GM19468 (cell line): ENCODE measurements at regions not wholly inside any gene's neighbourhood (a gene's known extent, or its start where the extent isn't known, plus 50 kb on each side); places are given as distances from the start of the nearest gene placed in this dataset.
"Not testable (repeated sequence)": the region's sequence is repeated elsewhere in the genome, so short reads cannot be mapped to it uniquely, and the experiment has no call there.

Experiments
- ATAC-seq: cut with Tn5 transposase; IDR thresholded peaks from one replicate; pipeline ENCODE4 v1.9.1; 2021; ENCODE audit warnings: mild to moderate bottlenecking, moderate library complexity, moderate number of reproducible peaks; ENCODE audit not compliant: unreplicated experiment; ENCODE audit errors: extremely low read depth

- no peak for ATAC-seq
Measured at GRCh38 chr10:109156396-109156795, 766.9 kb downstream of the XPNPEP1 start.

GRCh38 chr10:109149666-109150350, 773.5 kb downstream of the XPNPEP1 start:
- ATAC-seq: no peak

GRCh38 chr10:109127363-109127762, 795.9 kb downstream of the XPNPEP1 start:
- ATAC-seq: no peak

- no peak for ATAC-seq
Measured at GRCh38 chr10:109126541-109126940, 796.8 kb downstream of the XPNPEP1 start.

GRCh38 chr10:109126016-109126415, 797.3 kb downstream of the XPNPEP1 start:
- ATAC-seq: no peak

- no peak for ATAC-seq
Measured at GRCh38 chr10:109115179-109115578, 808.1 kb downstream of the XPNPEP1 start.

GRCh38 chr10:109114579-109114978, 808.7 kb downstream of the XPNPEP1 start:
- ATAC-seq: no peak

GRCh38 chr10:109106604-109107003, 816.7 kb downstream of the XPNPEP1 start:
- ATAC-seq: no peak

- ATAC-seq: no peak
Measured at GRCh38 chr10:109105725-109106124, 817.6 kb downstream of the XPNPEP1 start.

GRCh38 chr10:109104806-109105205, 818.5 kb downstream of the XPNPEP1 start:
- no peak for ATAC-seq

- no peak for ATAC-seq
Measured at GRCh38 chr10:109103278-109103677, 820.0 kb downstream of the XPNPEP1 start.

GRCh38 chr10:109089779-109090178, 833.5 kb downstream of the XPNPEP1 start:
- ATAC-seq: no peak

- ATAC-seq: no peak
Measured at GRCh38 chr10:109071539-109071938, 851.8 kb downstream of the XPNPEP1 start.

GRCh38 chr10:109070492-109070891, 852.8 kb downstream of the XPNPEP1 start:
- no peak for ATAC-seq

- no peak for ATAC-seq
Measured at GRCh38 chr10:109067031-109067430, 856.3 kb downstream of the XPNPEP1 start.

- no peak for ATAC-seq
Measured at GRCh38 chr10:109065821-109066220, 857.5 kb downstream of the XPNPEP1 start.

- no peak for ATAC-seq
Measured at GRCh38 chr10:109062371-109062770, 860.9 kb downstream of the XPNPEP1 start.

GRCh38 chr10:109055243-109055642, 868.1 kb downstream of the XPNPEP1 start:
- ATAC-seq: no peak

GRCh38 chr10:109047856-109048255, 875.5 kb downstream of the XPNPEP1 start:
- ATAC-seq: no peak

GRCh38 chr10:109046427-109046826, 876.9 kb downstream of the XPNPEP1 start:
- not testable (repeated sequence) for ATAC-seq

- no peak for ATAC-seq
Measured at GRCh38 chr10:109040622-109041021, 882.7 kb downstream of the XPNPEP1 start.

- no peak for ATAC-seq
Measured at GRCh38 chr10:109037978-109038377, 885.3 kb downstream of the XPNPEP1 start.
